GDM1 (cell line): ENCODE measurements at regions not wholly inside any gene's neighbourhood (a gene's known extent, or its start where the extent isn't known, plus 50 kb on each side); places are given as distances from the start of the nearest gene placed in this dataset.

Source experiments
- DNase-seq: peaks from one replicate; lab custom pipeline; 2025; lab: John Stamatoyannopoulos, UW

- DNase-seq = no peak
Measured at GRCh38 chr12:34345801-34346200, 323.5 kb downstream of the ALG10 start.

DNA sequence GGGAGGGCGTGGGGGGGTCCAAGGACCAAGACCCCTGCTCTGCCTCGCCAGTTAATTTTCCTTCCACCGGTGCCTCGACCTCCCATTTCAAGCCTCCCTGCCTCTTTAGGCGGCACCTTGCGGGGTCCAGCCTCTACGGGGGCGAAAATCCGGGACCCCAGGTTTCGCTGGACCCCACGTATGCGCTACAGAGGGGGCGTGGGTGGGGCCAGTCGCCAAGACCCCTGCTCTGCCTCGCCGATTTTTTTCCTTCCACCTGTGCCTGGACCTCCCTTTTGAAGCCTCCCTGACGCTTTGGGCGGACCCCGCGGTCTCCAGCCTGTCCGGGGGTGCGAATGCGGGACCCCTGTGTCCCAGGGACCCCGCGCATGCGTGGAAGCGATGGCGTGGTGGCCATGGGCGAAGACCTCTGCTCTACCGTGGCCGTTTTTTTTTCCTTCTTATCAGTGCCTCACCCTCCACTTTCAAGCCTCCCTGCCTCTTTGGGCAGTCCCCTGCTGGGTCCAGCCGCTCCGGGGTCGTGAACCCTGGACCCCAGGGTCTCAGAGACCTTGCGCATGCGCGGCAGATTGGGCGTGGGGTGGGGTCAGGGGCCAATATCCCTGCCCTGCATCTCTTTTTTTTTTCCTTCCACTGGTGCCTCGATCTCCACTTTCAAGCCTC is 324.2 kb downstream of the ALG10 start:
- DNase-seq = no peak

DNA sequence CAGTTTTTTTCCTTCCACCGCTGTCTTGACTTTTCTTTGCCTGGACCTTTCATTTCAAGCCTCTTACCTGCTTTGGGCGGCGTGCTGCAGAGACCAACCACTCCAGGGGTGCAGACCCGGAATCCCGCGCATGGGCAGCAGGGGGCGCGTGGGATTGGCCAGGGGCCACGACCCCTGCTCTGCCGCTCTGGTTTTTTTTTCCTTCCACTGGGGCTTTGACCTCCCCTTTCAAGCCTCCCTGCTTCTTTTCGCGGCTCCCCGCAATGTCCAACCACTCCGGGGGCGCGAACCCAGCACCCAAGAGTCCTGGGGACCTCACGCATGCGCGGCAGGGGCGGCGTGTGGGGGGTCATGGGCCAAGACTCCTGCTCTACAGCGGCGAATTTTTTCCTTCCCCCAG is 325.1 kb downstream of the ALG10 start:
- DNase-seq = no peak

GRCh38 chr12:34348064-34348463 is 325.8 kb downstream of the ALG10 start:
- DNase-seq = no peak

DNA sequence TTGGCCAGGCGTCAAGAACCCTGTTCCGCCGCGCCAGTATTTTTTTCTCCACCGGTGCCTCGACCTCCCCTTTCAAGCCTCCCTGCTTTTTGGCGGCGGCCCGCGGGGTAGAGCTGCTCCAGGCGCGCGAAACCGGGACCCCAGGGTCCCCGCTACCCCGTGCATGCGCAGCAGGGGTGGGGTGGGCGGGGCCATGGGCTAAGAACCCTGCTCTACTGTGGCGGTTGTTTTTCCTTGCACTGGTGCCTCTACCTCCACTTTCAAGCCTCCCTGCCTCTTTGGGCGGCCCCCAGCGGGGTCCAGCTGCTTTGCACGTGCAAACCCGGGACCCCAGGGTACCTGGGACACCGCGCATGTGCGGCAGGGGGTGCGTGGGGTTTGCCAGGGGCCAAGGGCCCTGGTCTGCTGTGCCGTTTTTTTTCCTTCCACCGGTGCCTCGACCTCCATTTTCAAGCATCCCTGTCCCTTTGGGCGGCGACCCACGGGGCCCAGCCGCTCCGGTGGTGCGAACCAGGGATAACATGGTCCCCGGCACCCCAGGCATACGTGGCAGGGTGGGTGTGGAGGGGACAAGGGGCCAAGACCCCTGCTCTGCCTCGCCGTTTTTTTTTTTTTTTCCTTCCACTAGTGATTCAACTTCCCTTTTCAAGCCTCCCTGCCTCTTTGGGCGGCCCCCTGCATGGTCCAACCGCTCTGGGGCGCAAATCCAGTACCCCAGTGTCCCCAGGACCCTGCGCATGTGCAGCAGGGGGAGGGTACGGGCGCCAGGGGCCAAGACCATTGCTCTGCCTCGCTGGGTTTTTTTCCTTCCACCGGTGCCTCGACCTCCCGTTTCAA is 326.8 kb downstream of the ALG10 start:
- DNase-seq = no peak

DNA sequence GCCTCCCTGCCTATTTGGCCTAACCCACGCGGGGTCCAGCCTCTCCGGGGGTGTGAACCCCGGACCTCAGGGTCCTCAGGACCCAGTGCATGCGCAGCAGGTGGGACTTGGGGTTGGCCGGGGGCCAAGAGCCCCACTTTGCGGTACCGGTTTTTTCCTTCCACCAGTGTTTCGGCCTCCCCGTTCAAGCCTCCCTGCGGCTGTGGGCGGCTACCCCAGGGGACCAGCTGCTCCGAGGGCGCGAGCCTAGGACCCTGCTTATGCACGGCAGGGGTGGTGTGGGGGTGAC is 327.3 kb downstream of the ALG10 start:
- DNase-seq = no peak

DNA sequence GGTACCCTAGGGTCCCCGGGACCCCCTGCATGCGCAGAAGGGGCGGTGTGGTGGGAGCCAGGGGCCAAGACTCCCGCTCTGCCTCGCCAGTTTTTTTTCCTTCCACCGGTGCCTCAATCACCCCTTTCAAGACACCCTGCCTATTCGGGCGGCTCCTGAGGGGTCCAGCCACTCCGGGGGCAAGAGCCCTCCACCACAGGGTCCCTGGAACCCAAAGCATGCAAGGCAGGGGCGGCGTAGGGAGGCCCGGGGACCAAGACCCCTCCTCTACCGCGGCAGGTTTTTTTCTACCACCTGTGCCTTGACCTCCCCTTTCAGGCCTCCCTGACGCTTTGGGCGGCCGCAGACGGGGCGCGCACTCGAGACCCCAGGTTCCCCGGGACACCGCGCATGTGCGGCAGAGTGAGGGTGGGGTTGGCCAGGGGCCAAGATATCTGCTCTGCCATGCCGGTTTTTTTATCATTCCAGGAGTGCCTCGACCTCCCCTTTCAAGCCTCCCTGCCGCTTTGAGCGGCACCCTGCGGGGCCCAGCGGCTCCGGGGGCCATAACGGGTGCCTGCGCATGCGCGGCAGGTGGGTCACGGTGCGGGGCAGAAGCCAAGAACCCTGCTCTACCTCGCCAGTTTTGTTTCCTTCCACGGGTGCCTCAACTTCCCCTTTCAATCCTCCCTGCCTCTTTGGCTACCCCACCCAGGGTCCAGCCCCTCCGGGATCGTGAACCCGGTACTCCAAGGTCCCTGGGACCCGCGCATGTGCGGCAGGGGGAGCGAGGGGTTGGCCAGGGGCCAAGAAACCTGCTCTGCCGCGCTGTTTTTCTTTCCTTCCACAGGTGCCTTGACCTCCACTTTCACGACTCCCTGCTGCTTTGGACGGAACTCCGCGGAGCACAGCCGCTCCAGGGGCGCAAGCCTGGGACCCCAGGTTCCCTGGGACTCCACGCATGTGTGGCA is 328.1 kb downstream of the ALG10 start:
- no peak for DNase-seq

- DNase-seq = no peak
Measured at GRCh38 chr12:34352098-34352497, 329.8 kb downstream of the ALG10 start.

DNA sequence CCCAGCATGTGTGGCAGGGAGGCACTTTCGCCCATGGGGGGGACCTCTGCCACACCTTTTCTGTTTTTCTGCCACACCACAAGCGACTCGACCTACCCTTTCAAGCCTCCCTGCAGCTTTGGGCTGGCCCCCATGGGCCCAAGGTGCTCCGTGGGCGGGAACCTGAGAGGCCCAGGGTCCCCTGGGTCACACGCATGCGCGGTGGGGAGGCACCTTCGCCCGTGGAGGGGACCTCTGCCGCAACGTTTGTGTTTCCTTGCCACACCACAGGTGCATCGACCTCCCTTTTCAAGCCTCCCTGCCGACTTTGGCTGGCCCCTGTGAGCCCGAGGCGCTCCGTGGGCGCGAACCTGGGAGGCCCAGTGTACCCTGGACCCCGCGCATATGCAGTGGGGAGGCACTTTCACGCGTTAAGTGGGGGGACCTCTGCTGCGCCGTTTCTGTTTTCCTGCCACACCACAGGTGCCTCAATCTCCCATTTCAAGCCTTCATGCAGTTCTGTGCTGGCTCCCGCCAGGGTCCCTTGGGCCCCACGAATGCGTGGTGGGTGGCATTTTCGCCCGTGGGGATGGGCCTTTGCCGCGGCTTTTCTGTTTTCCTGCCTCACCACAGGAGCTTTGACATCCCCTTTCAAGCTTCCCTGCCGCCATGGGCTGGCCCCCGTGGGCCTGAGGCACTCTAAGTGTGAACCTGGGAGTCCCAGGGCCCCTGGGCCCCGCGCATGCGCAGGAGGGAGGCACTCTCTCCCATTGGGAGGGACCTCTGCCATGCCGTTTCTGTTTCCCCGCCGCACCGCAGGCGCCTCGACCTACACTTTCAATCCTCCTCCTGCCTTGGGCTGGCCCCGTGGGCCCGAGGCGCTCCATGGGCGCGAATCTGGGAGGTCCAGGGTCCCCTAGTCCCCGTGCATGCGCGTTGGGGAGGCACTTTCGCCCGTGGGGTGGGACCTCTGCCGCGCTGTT is 332.2 kb downstream of the ALG10 start:
- no peak for DNase-seq

- no peak for DNase-seq
Measured at GRCh38 chr12:34356233-34356987, 334.1 kb downstream of the ALG10 start.

DNA sequence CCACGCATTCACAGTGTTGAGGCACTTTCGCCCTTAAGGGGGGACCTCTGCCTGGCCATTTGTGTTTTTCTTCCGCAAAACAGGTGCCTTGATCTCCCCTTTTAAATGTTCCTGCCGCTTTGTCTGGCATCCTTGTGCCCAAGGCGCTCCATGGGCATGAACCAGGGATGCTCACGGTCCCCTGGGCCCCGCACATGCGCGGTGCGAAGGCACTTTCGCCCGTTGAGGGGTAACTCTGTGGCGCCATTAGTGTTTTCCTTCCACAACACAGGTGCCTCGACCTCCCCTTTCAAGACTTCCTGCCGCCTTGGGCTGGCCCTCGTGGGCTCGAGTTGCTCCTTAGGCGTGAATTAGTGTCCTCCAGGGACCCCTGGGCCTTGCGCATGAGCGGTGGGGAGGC is 335.5 kb downstream of the ALG10 start:
- no peak for DNase-seq

- no peak for DNase-seq
Measured at GRCh38 chr12:34358198-34358597, 335.9 kb downstream of the ALG10 start.

- DNase-seq = no peak
Measured at GRCh38 chr12:34361721-34362316, 339.5 kb downstream of the ALG10 start.

GRCh38 chr12:34363050-34363673 is 340.9 kb downstream of the ALG10 start:
- DNase-seq = no peak

DNA sequence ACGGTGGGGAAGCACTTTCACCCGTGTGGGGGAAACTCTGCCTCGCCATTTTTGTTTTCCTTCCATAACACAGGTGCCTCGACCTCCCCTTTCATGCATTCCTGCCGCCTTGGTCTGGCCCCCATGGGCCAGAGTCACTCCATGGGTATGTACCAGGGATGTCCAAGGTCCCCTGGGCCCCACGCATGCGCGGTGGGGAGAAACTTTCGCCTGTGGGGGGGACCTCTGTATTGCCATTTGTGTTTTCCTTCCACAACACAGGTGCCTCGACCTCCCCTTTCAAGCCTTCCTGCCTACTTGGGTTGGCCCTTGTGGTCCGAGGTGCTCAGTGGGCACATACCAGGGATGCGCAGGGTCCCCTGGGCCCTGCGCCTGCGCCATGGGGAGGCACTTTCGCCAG is 345.8 kb downstream of the ALG10 start:
- DNase-seq = no peak

DNA sequence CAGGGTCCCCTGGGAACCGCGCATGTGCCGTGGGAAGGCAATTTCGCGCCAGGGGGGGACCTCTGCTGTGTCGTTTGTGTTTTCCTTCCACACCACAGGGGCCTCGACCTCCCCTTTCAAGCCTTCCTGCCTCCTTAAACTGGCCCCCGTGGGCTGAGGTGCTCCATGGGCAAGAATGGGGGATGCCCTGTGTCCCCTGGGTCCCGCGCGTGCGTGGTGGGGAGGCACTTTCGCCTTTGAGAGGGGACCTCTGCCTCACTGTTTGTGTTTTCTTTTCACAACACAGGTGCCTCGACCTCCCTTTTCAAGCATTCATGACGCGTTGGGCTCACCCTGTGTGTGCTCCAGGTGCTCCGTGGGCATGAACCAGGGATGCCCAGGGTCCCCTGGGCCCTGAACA is 348.8 kb downstream of the ALG10 start:
- DNase-seq = no peak

DNA sequence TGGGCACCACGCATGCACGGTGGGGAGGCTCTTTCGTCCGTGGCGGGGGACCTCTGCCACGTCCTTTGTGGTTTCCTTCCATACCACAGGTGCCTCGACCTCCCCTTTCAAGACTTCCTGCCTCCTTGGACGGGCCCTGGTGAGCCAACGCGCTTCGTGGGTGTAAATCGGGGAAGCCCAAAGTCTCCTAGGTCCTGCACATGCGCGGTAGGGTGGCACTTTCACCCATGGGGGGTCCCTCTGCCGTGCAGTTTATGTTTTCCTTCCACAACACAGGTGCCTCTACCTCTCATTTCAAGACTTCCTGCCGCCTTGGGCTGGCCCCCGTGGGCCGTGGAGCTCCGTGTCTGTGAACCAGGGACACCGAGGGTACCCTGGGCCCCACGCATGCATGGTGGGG is 349.7 kb downstream of the ALG10 start:
- DNase-seq = no peak

- DNase-seq = no peak
Measured at GRCh38 chr12:34373926-34374325, 351.6 kb downstream of the ALG10 start.

DNA sequence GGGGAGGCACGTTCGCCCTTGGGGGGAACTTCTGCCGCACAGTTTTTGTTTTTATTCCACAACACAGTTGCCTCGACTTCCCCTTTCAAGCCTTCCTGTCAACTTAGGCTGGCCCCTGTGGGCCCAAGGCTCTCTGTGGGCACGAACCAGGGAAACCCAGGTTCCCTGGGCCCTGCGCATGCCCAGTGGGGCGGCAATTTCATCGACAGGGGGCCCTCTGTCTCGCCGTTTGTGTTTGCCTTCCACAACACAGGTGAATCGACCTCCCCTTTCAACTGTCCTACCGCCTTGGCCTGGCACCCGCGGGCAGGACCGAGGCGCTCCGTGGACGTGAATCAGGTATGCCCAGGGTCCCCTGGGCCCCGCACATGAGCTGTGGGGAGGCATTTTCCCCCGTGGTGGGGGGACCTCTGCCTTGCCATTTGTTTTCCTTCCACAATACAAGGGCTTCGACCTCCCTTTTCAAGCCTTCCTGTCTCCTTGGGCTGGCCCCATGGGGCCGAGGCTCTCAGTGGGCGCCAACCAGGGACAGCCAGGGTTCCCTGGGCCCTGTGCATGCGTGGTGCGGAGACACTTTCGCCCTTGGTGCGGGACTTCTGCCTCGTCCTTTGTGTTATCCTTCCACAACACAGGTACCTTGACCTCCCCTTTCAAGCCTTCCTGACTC is 354.0 kb downstream of the ALG10 start:
- no peak for DNase-seq
